CD4-positive, CD25-positive, alpha-beta regulatory T cell (primary cell): ENCODE measurements at regions not wholly inside any gene's neighbourhood (a gene's known extent, or its start where the extent isn't known, plus 50 kb on each side); places are given as distances from the start of the nearest gene placed in this dataset.

Experiments
- ATAC-seq, 2 donors: fragments of 150-1000 bp; cut with Tn5 transposase; one replicate each; pipeline ENCODE4 v1.10.0; 2021; ENCODE audit warnings: low read depth in 2 of 2, moderate number of reproducible peaks in 2 of 2, moderate library complexity in 1 of 2
- DNase-seq, 3 donors: peaks; one replicate each; pipeline versions ENCODE4 v3.0.0 to v3.0.0-alpha.2; 2012 to 2022; ENCODE audit warnings: mixed read lengths in 1 of 3
- H3K27ac ChIP-seq: one replicate; pipeline ENCODE4 v1.7.0; 2013; ENCODE audit warnings: mild to moderate bottlenecking, low read length; ENCODE audit not compliant: insufficient read depth, poor library complexity, severe bottlenecking
- H3K27me3 ChIP-seq: one replicate; pipeline ENCODE4 v1.7.0; 2013; ENCODE audit warnings: low read length; ENCODE audit not compliant: control insufficient read depth, insufficient read depth
- H3K36me3 ChIP-seq: one replicate; pipeline ENCODE4 v1.7.0; 2013; ENCODE audit warnings: mild to moderate bottlenecking, low read length, moderate library complexity; ENCODE audit not compliant: control insufficient read depth, insufficient read depth
- H3K4me1 ChIP-seq: 2 replicates; pipeline ENCODE4 v1.7.0; 2013; ENCODE audit warnings: mild to moderate bottlenecking, low read length; ENCODE audit not compliant: insufficient read depth, control insufficient read depth, poor library complexity, severe bottlenecking
- H3K4me3 ChIP-seq: one replicate; pipeline ENCODE4 v1.7.0; 2013; ENCODE audit warnings: low read depth, mild to moderate bottlenecking, low read length, moderate library complexity
- H3K9me3 ChIP-seq, 2 experiments: 1 replicate in 1 of 2; 2 replicates in 1 of 2; pipeline ENCODE4 v1.7.0; 2013; ENCODE audit warnings: low read length in 2 of 2, mild to moderate bottlenecking in 1 of 2, moderate library complexity in 1 of 2; ENCODE audit not compliant: control insufficient read depth in 2 of 2
- H3K27ac Mint-ChIP-seq, 3 donors: one replicate each; pipeline ENCODE4 v1.8.0; 2020 to 2022; ENCODE audit warnings: mild to moderate bottlenecking in 3 of 3, mixed read lengths in 3 of 3, moderate library complexity in 2 of 3
- H3K27me3 Mint-ChIP-seq: one replicate; pipeline ENCODE4 v1.8.0; 2022; ENCODE audit warnings: mild to moderate bottlenecking, mixed read lengths
- H3K36me3 Mint-ChIP-seq: one replicate; pipeline ENCODE4 v1.8.0; 2020; ENCODE audit warnings: mixed read lengths
- H3K4me1 Mint-ChIP-seq, 4 donors: one replicate each; pipeline ENCODE4 v1.8.0; 2020 to 2022; ENCODE audit warnings: mixed read lengths in 4 of 4, mild to moderate bottlenecking in 1 of 4
- H3K4me3 Mint-ChIP-seq, 4 donors: one replicate each; pipeline ENCODE4 v1.8.0; 2020 to 2022; ENCODE audit warnings: mild to moderate bottlenecking in 4 of 4, mixed read lengths in 4 of 4, moderate library complexity in 3 of 4
- H3K9me3 Mint-ChIP-seq, 7 donors: one replicate each; pipeline ENCODE4 v1.8.0; 2020 to 2022; ENCODE audit warnings: mixed read lengths in 7 of 7, mild to moderate bottlenecking in 3 of 7, moderate library complexity in 2 of 7

DNA sequence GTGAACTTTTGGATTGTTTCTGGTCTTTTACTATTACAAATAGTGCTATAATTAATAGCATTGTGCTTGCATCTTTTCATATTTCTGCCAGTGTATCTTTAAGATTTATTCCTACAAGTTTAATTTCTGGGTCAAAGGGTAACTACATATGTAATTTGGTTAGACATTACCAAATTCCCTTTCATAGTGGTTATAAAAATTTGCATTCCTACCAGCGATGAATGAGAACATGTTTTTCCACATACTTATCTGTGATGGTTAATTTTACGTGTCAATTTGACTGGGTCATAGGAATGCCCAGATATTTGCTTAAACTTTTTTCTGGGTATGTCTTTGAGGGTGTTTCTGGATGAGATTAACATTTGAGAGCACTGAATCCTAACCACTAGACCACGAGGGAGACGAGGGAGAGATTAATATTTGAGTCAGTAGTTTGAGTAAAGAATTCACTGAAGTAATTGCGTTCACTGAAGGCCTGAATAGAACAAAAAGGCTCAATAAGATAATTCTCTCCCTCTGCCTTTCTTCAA lies 132.3 kb upstream of the NEO1 start:
- Mint-ChIP-seq H3K27ac (no peak overlapping the region), H3K4me1 (no peaks in the 10 kb centered on the region), H3K9me3 (no peaks in the 10 kb centered on the region), H3K27me3 (peaks cover 16% of the 10 kb centered on the region), H3K36me3 (no peaks in the 10 kb centered on the region), H3K4me3 (no peak overlapping the region)
- H3K4me3 ChIP-seq: no peak overlapping the region
- DNase-seq: no peak
- H3K4me1 ChIP-seq: no peaks in the 10 kb centered on the region
- no peaks in the 10 kb centered on the region for H3K9me3 ChIP-seq
- no peaks in the 10 kb centered on the region for H3K36me3 ChIP-seq
- H3K27me3 ChIP-seq: peaks cover 5% of the 10 kb centered on the region
- no peak for ATAC-seq
- H3K27ac ChIP-seq: no peak overlapping the region

- no peaks in the 10 kb centered on the region for H3K9me3 ChIP-seq
- H3K4me3 Mint-ChIP-seq: no peak overlapping the region
- H3K36me3 ChIP-seq: no peaks in the 10 kb centered on the region
- no peaks in the 10 kb centered on the region for H3K4me1 ChIP-seq
- no peak overlapping the region for H3K27ac Mint-ChIP-seq
- no peaks in the 10 kb centered on the region for H3K36me3 Mint-ChIP-seq
- H3K4me1 Mint-ChIP-seq: no peaks in the 10 kb centered on the region
- H3K9me3 Mint-ChIP-seq: no peaks in the 10 kb centered on the region
- H3K4me3 ChIP-seq: no peak overlapping the region
- ATAC-seq: no peak
- H3K27ac ChIP-seq: no peak overlapping the region
- no peaks in the 10 kb centered on the region for H3K27me3 ChIP-seq
- H3K27me3 Mint-ChIP-seq: peaks cover 10% of the 10 kb centered on the region
- no peak for DNase-seq
Observed at GRCh38 chr15:72916897-72917296, 133.3 kb upstream of the ADPGK start.

- no peaks in the 10 kb centered on the region for H3K4me1 ChIP-seq
- ATAC-seq: no peak
- H3K27ac Mint-ChIP-seq: no peak overlapping the region
Observed at GRCh38 chr15:72916378-72916777, 132.8 kb upstream of the ADPGK start.

DNA sequence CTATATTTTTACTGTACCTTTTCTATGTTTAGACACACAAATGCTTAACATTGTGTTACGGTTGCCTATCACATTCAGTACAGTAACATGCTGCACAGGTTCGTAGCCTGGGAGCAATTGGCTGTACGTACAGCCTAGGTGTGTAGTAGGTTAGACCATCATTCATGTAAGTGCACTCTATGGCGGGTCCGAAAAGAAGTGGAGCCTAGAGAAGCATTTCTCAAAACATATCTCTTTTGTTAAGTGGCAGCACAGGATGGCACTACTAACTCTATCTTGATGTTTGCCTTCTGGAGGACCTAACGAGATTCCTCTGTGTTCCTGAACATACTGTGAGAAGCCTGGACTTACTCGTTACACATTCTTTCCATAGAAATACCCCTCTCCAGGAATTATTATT lies 132.3 kb upstream of the ADPGK start:
- H3K4me1 Mint-ChIP-seq: no peaks in the 10 kb centered on the region
- no peak overlapping the region for H3K4me3 ChIP-seq
- no peaks in the 10 kb centered on the region for H3K27me3 ChIP-seq
- no peak overlapping the region for H3K27ac Mint-ChIP-seq
- H3K36me3 ChIP-seq: no peaks in the 10 kb centered on the region
- DNase-seq (no peak), ATAC-seq (no peak)
- H3K9me3 ChIP-seq: no peaks in the 10 kb centered on the region
- H3K9me3 Mint-ChIP-seq: no peaks in the 10 kb centered on the region
- no peaks in the 10 kb centered on the region for H3K4me1 ChIP-seq
- peaks cover 9% of the 10 kb centered on the region for H3K27me3 Mint-ChIP-seq
- H3K4me3 Mint-ChIP-seq: no peak overlapping the region
- no peaks in the 10 kb centered on the region for H3K36me3 Mint-ChIP-seq
- H3K27ac ChIP-seq: no peak overlapping the region

More at GRCh38 chr15:72916378-72916777, 132.8 kb upstream of the ADPGK start:
- Histone ChIP-seq H3K27me3 (no peaks in the 10 kb centered on the region), H3K9me3 (no peaks in the 10 kb centered on the region), H3K27ac (no peak overlapping the region), H3K4me3 (no peak overlapping the region), H3K36me3 (no peaks in the 10 kb centered on the region)
- Mint-ChIP-seq H3K36me3 (no peaks in the 10 kb centered on the region), H3K4me1 (no peaks in the 10 kb centered on the region), H3K4me3 (no peak overlapping the region), H3K9me3 (no peaks in the 10 kb centered on the region), H3K27me3 (peaks cover 9% of the 10 kb centered on the region)
- no peak for DNase-seq

DNA sequence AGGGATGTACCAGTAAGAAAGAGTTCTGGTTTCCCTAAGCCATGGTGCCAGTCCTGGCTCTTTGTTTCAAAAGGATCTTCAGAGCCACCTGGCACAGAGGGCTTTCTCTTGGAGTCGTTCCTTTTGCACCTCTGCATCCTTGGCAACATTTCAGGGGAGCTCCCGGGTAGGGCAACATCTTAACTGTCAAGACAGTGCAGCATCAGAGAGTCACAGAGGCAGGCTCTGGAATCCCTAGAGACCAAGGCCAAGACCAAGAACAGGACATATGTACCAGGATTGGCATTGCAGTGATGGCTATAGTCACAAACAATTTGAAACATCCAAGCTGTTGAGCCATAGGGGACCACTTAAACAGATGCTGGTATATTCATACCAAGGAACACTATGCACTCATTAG lies 129.4 kb upstream of the ADPGK start:
- Mint-ChIP-seq H3K36me3 (no peaks in the 10 kb centered on the region), H3K9me3 (peaks cover 0 to 1% (median 0%) of the 10 kb centered on the region in 7 donors), H3K4me3 (no peak overlapping the region), H3K27me3 (peaks cover 10% of the 10 kb centered on the region), H3K4me1 (no peaks in the 10 kb centered on the region), H3K27ac (no peak overlapping the region)
- no peak for DNase-seq
- no peaks in the 10 kb centered on the region for H3K9me3 ChIP-seq
- no peaks in the 10 kb centered on the region for H3K36me3 ChIP-seq
- H3K27me3 ChIP-seq: no peaks in the 10 kb centered on the region
- H3K4me1 ChIP-seq: no peaks in the 10 kb centered on the region
- H3K27ac ChIP-seq: no peak overlapping the region
- no peak overlapping the region for H3K4me3 ChIP-seq
- no peak for ATAC-seq

DNA sequence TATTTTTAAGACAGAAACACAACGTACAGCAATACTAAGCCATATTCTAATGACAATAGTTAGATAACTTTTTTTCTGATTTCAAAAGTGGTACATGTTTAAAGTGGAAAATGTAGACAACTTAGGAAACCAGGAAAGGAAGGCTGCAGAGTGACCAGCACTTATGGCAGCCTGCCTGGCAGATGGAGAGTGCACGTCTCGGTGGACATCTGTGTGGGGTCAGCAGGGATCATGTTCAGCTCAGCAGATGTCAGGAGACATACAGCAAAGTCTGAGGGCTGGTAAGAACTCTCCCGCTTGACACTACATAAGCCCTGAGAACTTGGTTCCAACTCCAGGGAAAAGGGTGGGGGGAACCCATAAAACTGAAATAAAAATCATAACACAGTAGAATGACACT lies 128.6 kb upstream of the ADPGK start:
- peaks cover 0 to 1% (median 0%) of the 10 kb centered on the region in 7 donors for H3K9me3 Mint-ChIP-seq
- ATAC-seq: no peak
- no peak overlapping the region for H3K4me3 Mint-ChIP-seq
- Histone ChIP-seq H3K27ac (no peak overlapping the region), H3K4me3 (no peak overlapping the region), H3K9me3 (no peaks in the 10 kb centered on the region), H3K36me3 (no peaks in the 10 kb centered on the region), H3K27me3 (no peaks in the 10 kb centered on the region), H3K4me1 (no peaks in the 10 kb centered on the region)
- no peaks in the 10 kb centered on the region for H3K36me3 Mint-ChIP-seq
- no peak overlapping the region for H3K27ac Mint-ChIP-seq
- H3K27me3 Mint-ChIP-seq: peaks cover 10% of the 10 kb centered on the region
- no peak for DNase-seq
- no peaks in the 10 kb centered on the region for H3K4me1 Mint-ChIP-seq

GRCh38 chr15:72911626-72912025 lies 128.1 kb upstream of the ADPGK start:
- H3K4me1 ChIP-seq: no peaks in the 10 kb centered on the region
- Mint-ChIP-seq H3K4me1 (no peaks in the 10 kb centered on the region), H3K27me3 (peaks cover 10% of the 10 kb centered on the region), H3K36me3 (no peaks in the 10 kb centered on the region), H3K9me3 (peaks cover 0 to 1% (median 0%) of the 10 kb centered on the region in 7 donors), H3K27ac (no peak overlapping the region), H3K4me3 (no peak overlapping the region)
- DNase-seq (no peak), ATAC-seq (no peak)
- H3K27ac ChIP-seq: no peak overlapping the region
- H3K9me3 ChIP-seq: no peaks in the 10 kb centered on the region
- no peak overlapping the region for H3K4me3 ChIP-seq
- no peaks in the 10 kb centered on the region for H3K36me3 ChIP-seq
- H3K27me3 ChIP-seq: no peaks in the 10 kb centered on the region

DNA sequence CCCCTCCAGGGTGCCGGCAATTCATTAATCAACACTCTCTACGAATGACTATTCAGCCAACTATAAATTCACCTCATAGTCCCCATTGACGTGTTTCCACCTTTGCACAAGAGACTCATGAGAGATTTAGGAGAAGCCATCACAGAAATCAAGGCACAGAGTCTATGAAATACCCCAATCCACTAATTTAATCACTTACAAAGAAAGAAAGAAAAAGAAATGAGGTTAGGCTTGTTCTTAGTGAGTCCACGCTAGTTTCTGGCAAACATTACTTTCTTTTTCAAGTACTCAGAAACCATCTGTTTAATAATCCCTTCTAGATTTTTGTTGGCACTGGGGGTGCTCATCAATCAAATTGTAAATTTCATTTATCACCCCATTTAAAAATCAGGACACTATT lies 125.2 kb upstream of the ADPGK start:
- Mint-ChIP-seq H3K27me3 (peaks cover 18% of the 10 kb centered on the region), H3K9me3 (peaks cover 0 to 1% (median 0%) of the 10 kb centered on the region in 7 donors), H3K4me1 (no peaks in the 10 kb centered on the region), H3K4me3 (no peak overlapping the region), H3K27ac (no peak overlapping the region), H3K36me3 (no peaks in the 10 kb centered on the region)
- ATAC-seq (no peak), DNase-seq (no peak)
- no peak overlapping the region for H3K27ac ChIP-seq
- H3K27me3 ChIP-seq: no peaks in the 10 kb centered on the region
- H3K36me3 ChIP-seq: no peaks in the 10 kb centered on the region
- H3K4me1 ChIP-seq: no peaks in the 10 kb centered on the region
- H3K4me3 ChIP-seq: no peak overlapping the region
- no peaks in the 10 kb centered on the region for H3K9me3 ChIP-seq
